Mesodermal cell (in vitro differentiated cells): ENCODE measurements at regions not wholly inside any gene's neighbourhood (a gene's known extent, or its start where the extent isn't known, plus 50 kb on each side); places are given as distances from the start of the nearest gene placed in this dataset.

Experiments
- H3K27ac ChIP-seq: 2 replicates; pipeline ENCODE4 v1.7.0; 2013; ENCODE audit warnings: mild to moderate bottlenecking, low read depth, low read length, moderate library complexity; ENCODE audit not compliant: severe bottlenecking
- H3K36me3 ChIP-seq: 2 replicates; pipeline ENCODE4 v1.7.1; 2013; ENCODE audit warnings: mild to moderate bottlenecking, low read length, moderate library complexity; ENCODE audit not compliant: control insufficient read depth, insufficient read depth
- H3K4me1 ChIP-seq: one replicate; pipeline ENCODE4 v1.7.1; 2013; ENCODE audit warnings: mild to moderate bottlenecking, low read length; ENCODE audit not compliant: insufficient read depth, control insufficient read depth, poor library complexity, severe bottlenecking
- H3K4me3 ChIP-seq: 2 replicates; pipeline ENCODE4 v1.7.0; 2013; ENCODE audit warnings: low read length, control low read depth, mild to moderate bottlenecking; ENCODE audit not compliant: insufficient read depth, poor library complexity, severe bottlenecking; ENCODE audit errors: extremely low read depth
- H3K9me3 ChIP-seq: 2 replicates; pipeline ENCODE4 v1.7.1; 2013; ENCODE audit warnings: mild to moderate bottlenecking, low read length, moderate library complexity; ENCODE audit not compliant: control insufficient read depth
- WGBS, 2 experiments: methylation state at CpG; one replicate each; pipeline ENCODE4 v1.1.5; 2013; ENCODE audit warnings: missing lambda C conversion rate in 2 of 2; ENCODE audit not compliant: insufficient coverage in 2 of 2; 5-methylcytosine and 5-hydroxymethylcytosine counted together

GRCh38 chr14:98374136-98374535, 897.9 kb downstream of the BCL11B start:
- 71 to 76% methylated on average over 4 to 6 of the region's 10 CpGs for WGBS, 2 experiments

GRCh38 chr14:98375566-98375965, 896.4 kb downstream of the BCL11B start:
- 83 to 96% methylated on average over 4 to 5 of the region's 5 CpGs for WGBS, 2 experiments
- Histone ChIP-seq H3K27ac (no peak overlapping the region), H3K9me3 (no peaks in the 10 kb centered on the region), H3K36me3 (no peaks in the 10 kb centered on the region), H3K4me1 (no peaks in the 10 kb centered on the region), H3K4me3 (no peak overlapping the region)

More at GRCh38 chr14:98374136-98374535, 897.9 kb downstream of the BCL11B start:
- Histone ChIP-seq H3K36me3 (no peaks in the 10 kb centered on the region), H3K27ac (no peak overlapping the region), H3K4me3 (no peak overlapping the region), H3K4me1 (no peaks in the 10 kb centered on the region), H3K9me3 (no peaks in the 10 kb centered on the region)

GRCh38 chr14:98379830-98380229, 892.2 kb downstream of the BCL11B start:
- WGBS, 2 experiments, result no CpG with 5 or more reads among the region's 3 CpGs
- Histone ChIP-seq H3K4me1 (no peaks in the 10 kb centered on the region), H3K36me3 (no peaks in the 10 kb centered on the region), H3K4me3 (no peak overlapping the region), H3K27ac (no peak overlapping the region), H3K9me3 (no peaks in the 10 kb centered on the region)

GRCh38 chr14:98382662-98383061, 889.3 kb downstream of the BCL11B start:
- no peaks in the 10 kb centered on the region for H3K4me1 ChIP-seq
- 86 to 92% methylated on average over 3 to 4 of the region's 4 CpGs for WGBS, 2 experiments

GRCh38 chr14:98385851-98386250, 886.1 kb downstream of the BCL11B start:
- Histone ChIP-seq H3K9me3 (no peaks in the 10 kb centered on the region), H3K4me3 (no peak overlapping the region), H3K27ac (no peak overlapping the region), H3K36me3 (no peaks in the 10 kb centered on the region), H3K4me1 (no peaks in the 10 kb centered on the region)
- 84 to 86% methylated on average over 3 of the region's 3 CpGs for WGBS, 2 experiments

More at GRCh38 chr14:98382662-98383061, 889.3 kb downstream of the BCL11B start:
- Histone ChIP-seq H3K27ac (no peak overlapping the region), H3K9me3 (no peaks in the 10 kb centered on the region), H3K36me3 (no peaks in the 10 kb centered on the region), H3K4me3 (no peak overlapping the region)

GRCh38 chr14:98391061-98391460, 880.9 kb downstream of the BCL11B start:
- H3K27ac ChIP-seq, result no peak overlapping the region
- WGBS, 2 experiments, result no CpG with 5 or more reads among the region's 3 CpGs
- H3K36me3 ChIP-seq, result no peaks in the 10 kb centered on the region
- no peaks in the 10 kb centered on the region for H3K9me3 ChIP-seq
- H3K4me3 ChIP-seq, result no peak overlapping the region
- no peaks in the 10 kb centered on the region for H3K4me1 ChIP-seq

GRCh38 chr14:98393527-98393926, 878.5 kb downstream of the BCL11B start:
- Histone ChIP-seq H3K4me3 (no peak overlapping the region), H3K36me3 (no peaks in the 10 kb centered on the region), H3K4me1 (no peaks in the 10 kb centered on the region), H3K9me3 (no peaks in the 10 kb centered on the region), H3K27ac (no peak overlapping the region)
- WGBS, 2 experiments, result 94 to 95% methylated on average over 4 of the region's 4 CpGs

- Histone ChIP-seq H3K27ac (no peak overlapping the region), H3K4me3 (no peak overlapping the region), H3K36me3 (no peaks in the 10 kb centered on the region), H3K4me1 (peaks cover 8% of the 10 kb centered on the region), H3K9me3 (no peaks in the 10 kb centered on the region)
These were observed 867.2 kb downstream of the BCL11B start for GRCh38 chr14:98404811-98405210.

DNA sequence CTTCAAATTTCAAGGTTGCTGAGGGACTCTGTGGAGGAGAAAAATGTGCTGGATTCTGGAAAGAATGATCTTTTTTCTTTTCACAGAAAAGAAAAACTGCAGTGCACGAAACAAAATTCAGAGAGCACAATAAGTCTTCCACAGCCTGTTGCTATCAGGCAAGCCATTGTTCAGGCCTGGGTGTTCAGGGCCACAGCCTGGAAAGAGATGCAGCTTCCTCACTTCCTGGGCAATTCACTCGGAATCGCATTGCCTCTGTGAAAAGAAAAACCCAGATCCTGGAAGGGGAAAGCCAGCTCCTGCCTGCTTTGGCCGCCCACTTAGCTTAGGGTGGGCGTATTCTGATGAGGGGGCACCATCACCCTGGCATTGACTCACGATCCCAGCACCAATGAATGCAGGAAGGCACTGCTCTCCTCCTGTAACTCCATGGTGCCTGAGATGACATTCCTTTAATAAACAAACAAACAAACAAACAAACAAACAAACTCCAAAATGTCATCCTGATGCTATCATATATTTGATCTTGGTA, 863.9 kb downstream of the BCL11B start:
- H3K4me1 ChIP-seq, result peaks cover 8% of the 10 kb centered on the region
- no peaks in the 10 kb centered on the region for H3K9me3 ChIP-seq
- 93 to 97% methylated on average over 4 to 5 of the region's 6 CpGs for WGBS, 2 experiments
- no peaks in the 10 kb centered on the region for H3K36me3 ChIP-seq
- H3K4me3 ChIP-seq, result no peak overlapping the region
- no peak overlapping the region for H3K27ac ChIP-seq

DNA sequence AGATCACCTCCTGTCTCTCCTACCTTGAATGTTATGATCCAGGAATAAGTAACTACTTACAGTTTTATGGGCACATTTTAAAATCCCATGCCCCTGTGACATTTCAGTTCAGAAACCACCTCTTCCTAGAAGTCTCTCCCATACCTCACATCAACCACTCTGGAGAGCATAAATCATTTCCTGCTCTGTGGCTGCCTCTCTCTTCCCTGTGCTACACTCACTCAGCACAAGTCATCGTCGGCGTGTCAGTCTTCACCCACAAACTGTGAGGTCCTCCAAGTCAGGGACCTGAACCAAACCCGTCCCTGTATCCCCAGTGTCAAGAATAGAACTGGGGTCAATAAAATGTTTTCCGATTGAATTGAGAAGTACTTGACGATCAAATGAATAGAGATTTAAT, 863.3 kb downstream of the BCL11B start:
- Histone ChIP-seq H3K36me3 (no peaks in the 10 kb centered on the region), H3K27ac (no peak overlapping the region)
- 80 to 98% methylated on average over 4 to 5 of the region's 6 CpGs for WGBS, 2 experiments

DNA sequence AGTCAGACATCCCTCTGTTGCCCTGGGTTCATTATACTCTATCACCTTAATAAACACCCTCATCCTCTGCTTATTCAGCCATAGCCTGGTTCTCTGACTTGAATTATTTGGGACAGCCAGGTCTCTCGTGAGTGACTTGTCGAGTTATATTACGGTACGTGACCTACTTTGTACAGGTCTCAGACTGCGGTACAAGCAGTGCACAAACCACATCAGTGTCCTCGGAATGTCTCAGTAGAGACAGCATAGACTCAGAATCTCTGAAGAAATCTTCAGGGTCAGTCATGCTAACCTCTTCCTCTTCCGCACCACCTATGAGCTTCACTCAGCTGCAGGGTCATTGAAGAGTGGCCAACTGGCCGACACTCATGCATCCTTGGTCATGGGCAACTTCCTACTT, 860.8 kb downstream of the BCL11B start:
- Histone ChIP-seq H3K9me3 (no peaks in the 10 kb centered on the region), H3K4me3 (no peak overlapping the region), H3K27ac (no peak overlapping the region), H3K36me3 (no peaks in the 10 kb centered on the region), H3K4me1 (peaks cover 8% of the 10 kb centered on the region)
- WGBS, 2 experiments, result 95 to 97% methylated on average over 8 of the region's 8 CpGs

More for the DNA sequence above, 863.3 kb downstream of the BCL11B start:
- H3K4me3 ChIP-seq, result no peak overlapping the region
- peaks cover 8% of the 10 kb centered on the region for H3K4me1 ChIP-seq
- no peaks in the 10 kb centered on the region for H3K9me3 ChIP-seq
